ENCODE measurements at regions not wholly inside any gene's neighbourhood (a gene's known extent, or its start where the extent isn't known, plus 50 kb on each side); places are given as distances from the start of the nearest gene placed in this dataset.

GRCh38 chr5:168030912-168031311, 260.5 kb upstream of the WWC1 start:
- dilution Hi-C loops (cut with MboI; ENCODE audit: extremely low pct_ligation_motif_present, low sequenced_read_pairs), result no loop called here
- Histone ChIP-seq H3K9ac (replicated peaks; ENCODE audit: extremely low read depth, insufficient read depth, low read length) (no peak overlapping the region), H3K9me1 (replicated peaks; ENCODE audit: control insufficient read depth, extremely low read depth, insufficient read depth, low read length) (no peaks in the 10 kb centered on the region), H2AFZ (ENCODE audit: low read depth, low read length) (no peak overlapping the region), H3K4me2 (ENCODE audit: insufficient read depth, low read length) (no peak overlapping the region), H3K4me1 (ENCODE audit: control insufficient read depth, extremely low read depth, insufficient read depth, low read length) (no peaks in the 10 kb centered on the region), H3K27ac (ENCODE audit: insufficient read depth, low read depth, low read length) (no peak overlapping the region), H4K20me1 (replicated peaks; ENCODE audit: control insufficient read depth, extremely low read depth, insufficient read depth, low read length) (no peaks in the 10 kb centered on the region), H3K4me3 (replicated peaks in 1 of 3; ENCODE audit: insufficient read depth in 1 of 3, low read depth in 1 of 3, low read length in 3 of 3) (no peak overlapping the region), H3K79me2 (ENCODE audit: control insufficient read depth, insufficient read depth, low read length) (no peaks in the 10 kb centered on the region), H3K36me3 (ENCODE audit: control insufficient read depth in 2 of 2, extremely low read depth in 1 of 2, insufficient read depth in 2 of 2, low read length in 2 of 2) (no peaks in the 10 kb centered on the region), H3K9me3 (replicated peaks; ENCODE audit: control insufficient read depth, insufficient read depth, low read length) (no peaks in the 10 kb centered on the region), H3K27me3 (ENCODE audit: control insufficient read depth in 2 of 2, insufficient read depth in 2 of 2, low read length in 2 of 2) (no peaks in the 10 kb centered on the region)
- intact Hi-C loops (cut with micrococcal nuclease), result no loop called here
- FAIRE-seq (no peak), DNase-seq (ENCODE audit: low read depth, low spot score) (no peak)
- CTCF ChIA-PET, result no interaction called here
- no peak for TF ChIP-seq POLR2AphosphoS5 (IDR thresholded peaks at IDR 0.05; ENCODE audit: insufficient read depth, low read depth, low read length)
- no peak for TF ChIP-seq JUN (IDR thresholded peaks at IDR 0.05; ENCODE audit: borderline replicate concordance, insufficient read depth, insufficient read length, low read depth)
- TF ChIP-seq EZH2 (IDR thresholded peaks at IDR 0.05; ENCODE audit: borderline replicate concordance, low read depth, low read length, severe bottlenecking), result no peak
- BruUV-seq (replicated peaks), result no TSS peak
- POLR2A ChIA-PET, result no interaction called here

DNA sequence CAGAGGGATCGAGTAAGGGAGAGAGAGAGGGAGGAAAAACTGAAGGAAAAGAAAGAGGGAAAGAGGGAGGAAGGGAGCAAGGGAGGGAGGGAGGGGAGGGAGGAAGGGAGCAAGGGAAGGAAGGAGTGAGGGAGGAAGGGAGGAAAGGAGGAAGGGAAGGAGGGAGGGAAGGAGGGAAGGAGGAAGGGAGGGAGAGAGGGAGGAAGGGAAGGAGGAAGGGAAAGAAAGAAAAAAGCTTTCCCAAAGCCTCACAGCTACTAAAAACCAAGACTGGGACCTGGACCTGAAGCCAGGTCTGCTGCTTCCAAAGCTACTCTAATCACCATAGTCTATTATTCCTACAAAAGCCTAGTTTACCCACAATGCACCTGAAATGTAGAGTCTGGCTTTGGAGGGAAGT, 259.8 kb upstream of the WWC1 start:
- FAIRE-seq, result no peak
- CTCF ChIA-PET, result no interaction called here
- Histone ChIP-seq H3K9me3 (replicated peaks; ENCODE audit: control insufficient read depth, insufficient read depth, low read length) (no peaks in the 10 kb centered on the region), H3K9ac (replicated peaks; ENCODE audit: extremely low read depth, insufficient read depth, low read length) (no peak overlapping the region), H3K4me3 (replicated peaks in 1 of 3; ENCODE audit: insufficient read depth in 1 of 3, low read depth in 1 of 3, low read length in 3 of 3) (no peak overlapping the region), H3K36me3 (ENCODE audit: control insufficient read depth in 2 of 2, extremely low read depth in 1 of 2, insufficient read depth in 2 of 2, low read length in 2 of 2) (no peaks in the 10 kb centered on the region), H3K9me1 (replicated peaks; ENCODE audit: control insufficient read depth, extremely low read depth, insufficient read depth, low read length) (no peaks in the 10 kb centered on the region), H4K20me1 (replicated peaks; ENCODE audit: control insufficient read depth, extremely low read depth, insufficient read depth, low read length) (no peaks in the 10 kb centered on the region), H3K27me3 (ENCODE audit: control insufficient read depth in 2 of 2, insufficient read depth in 2 of 2, low read length in 2 of 2) (no peaks in the 10 kb centered on the region), H2AFZ (ENCODE audit: low read depth, low read length) (no peak overlapping the region), H3K4me2 (ENCODE audit: insufficient read depth, low read length) (no peak overlapping the region), H3K4me1 (ENCODE audit: control insufficient read depth, extremely low read depth, insufficient read depth, low read length) (no peaks in the 10 kb centered on the region), H3K27ac (ENCODE audit: insufficient read depth, low read depth, low read length) (no peak overlapping the region), H3K79me2 (ENCODE audit: control insufficient read depth, insufficient read depth, low read length) (no peaks in the 10 kb centered on the region)
- POLR2A ChIA-PET, result no interaction called here
- dilution Hi-C loops (cut with MboI; ENCODE audit: extremely low pct_ligation_motif_present, low sequenced_read_pairs) (no loop called here), intact Hi-C loops (cut with micrococcal nuclease) (no loop called here)
- no peak for TF ChIP-seq FOS (IDR thresholded peaks at IDR 0.05; ENCODE audit: borderline replicate concordance, insufficient read depth, low read length)
- no peak for TF ChIP-seq EZH2 (IDR thresholded peaks at IDR 0.05; ENCODE audit: borderline replicate concordance, low read depth, low read length, severe bottlenecking)
- no peak for TF ChIP-seq GATA2 (IDR thresholded peaks at IDR 0.05; ENCODE audit: insufficient read depth, insufficient read length, low read depth, low read length)
- TF ChIP-seq MAX (IDR thresholded peaks at IDR 0.05; ENCODE audit: insufficient read depth, insufficient read length), result no peak
- TF ChIP-seq CTCF (IDR thresholded peaks at IDR 0.05; ENCODE audit: extremely low read depth in 1 of 2, insufficient read depth in 1 of 2, low read depth in 1 of 2, low read length in 2 of 2), result no peak
- TF ChIP-seq POLR2AphosphoS5 (IDR thresholded peaks at IDR 0.05; ENCODE audit: insufficient read depth, low read depth, low read length), result no peak
- TF ChIP-seq JUN (IDR thresholded peaks at IDR 0.05; ENCODE audit: borderline replicate concordance, insufficient read depth, insufficient read length, low read depth), result no peak
- no peak for TF ChIP-seq MYC (IDR thresholded peaks at IDR 0.05; ENCODE audit: low read depth, low read length)
- TF ChIP-seq POLR2A (IDR thresholded peaks at IDR 0.05; ENCODE audit: low read depth, low read length), result no peak
- BruUV-seq (replicated peaks), result no TSS peak
- DNase-seq (ENCODE audit: low read depth, low spot score), result no peak

Data from endothelial cell of umbilical vein (primary cell).